ENCODE measurements at regions not wholly inside any gene's neighbourhood (a gene's known extent, or its start where the extent isn't known, plus 50 kb on each side); places are given as distances from the start of the nearest gene placed in this dataset.

GRCh38 chr6:22621701-22622100, 52.3 kb downstream of the HDGFL1 start:
- FAIRE-seq (no peak), DNase-seq (ENCODE audit: low spot score) (no peak)

- FAIRE-seq (no peak), DNase-seq (ENCODE audit: low spot score) (no peak)
Observed at GRCh38 chr6:22622351-22622750, 53.0 kb downstream of the HDGFL1 start.

- FAIRE-seq = no peak
- DNase-seq (ENCODE audit: low spot score) = no peak
Observed at GRCh38 chr6:22622813-22623212, 53.4 kb downstream of the HDGFL1 start.

- no peak for FAIRE-seq
- no peak for DNase-seq (ENCODE audit: low spot score)
Observed at GRCh38 chr6:22627644-22628043, 58.3 kb downstream of the HDGFL1 start.

- DNase-seq (ENCODE audit: low spot score) (no peak), FAIRE-seq (no peak)
Observed at GRCh38 chr6:22631091-22631490, 61.7 kb downstream of the HDGFL1 start.

GRCh38 chr6:22632581-22633145, 63.3 kb downstream of the HDGFL1 start:
- FAIRE-seq (no peak), DNase-seq (ENCODE audit: low spot score) (no peak)

GRCh38 chr6:22636452-22636851, 67.1 kb downstream of the HDGFL1 start:
- no peak for FAIRE-seq
- no peak for DNase-seq (ENCODE audit: low spot score)

- FAIRE-seq = no peak
- DNase-seq (ENCODE audit: low spot score) = no peak
Observed at GRCh38 chr6:22637782-22638181, 68.4 kb downstream of the HDGFL1 start.

GRCh38 chr6:22638320-22638719, 69.0 kb downstream of the HDGFL1 start:
- DNase-seq (ENCODE audit: low spot score) (no peak), FAIRE-seq (no peak)

GRCh38 chr6:22642254-22642653, 72.9 kb downstream of the HDGFL1 start:
- DNase-seq (ENCODE audit: low spot score) (no peak), FAIRE-seq (no peak)

- FAIRE-seq (no peak), DNase-seq (ENCODE audit: low spot score) (no peak)
Observed at GRCh38 chr6:22643780-22644179, 74.4 kb downstream of the HDGFL1 start.

GRCh38 chr6:22647719-22648118, 78.4 kb downstream of the HDGFL1 start:
- no peak for DNase-seq (ENCODE audit: low spot score)
- FAIRE-seq = no peak

- FAIRE-seq = no peak
- no peak for DNase-seq (ENCODE audit: low spot score)
Observed at GRCh38 chr6:22651731-22652130, 82.4 kb downstream of the HDGFL1 start.

GRCh38 chr6:22653980-22654610, 84.7 kb downstream of the HDGFL1 start:
- DNase-seq (ENCODE audit: low spot score) = no peak
- FAIRE-seq = no peak

- FAIRE-seq (peak; percentile 34), DNase-seq (ENCODE audit: low spot score) (no peak)
Observed at GRCh38 chr6:22656706-22657351, 87.5 kb downstream of the HDGFL1 start.

- DNase-seq (ENCODE audit: low spot score) (no peak), FAIRE-seq (no peak)
Observed at GRCh38 chr6:22657352-22657980, 88.1 kb downstream of the HDGFL1 start.

GRCh38 chr6:22658183-22658582, 88.8 kb downstream of the HDGFL1 start:
- FAIRE-seq (no peak), DNase-seq (ENCODE audit: low spot score) (no peak)

GRCh38 chr6:22658934-22659333, 89.6 kb downstream of the HDGFL1 start:
- FAIRE-seq (no peak), DNase-seq (ENCODE audit: low spot score) (no peak)

GRCh38 chr6:22664968-22665367, 95.6 kb downstream of the HDGFL1 start:
- no peak for FAIRE-seq
- no peak for DNase-seq (ENCODE audit: low spot score)

- DNase-seq (ENCODE audit: low spot score) (no peak), FAIRE-seq (no peak)
Observed at GRCh38 chr6:22666021-22666420, 96.7 kb downstream of the HDGFL1 start.

- FAIRE-seq (no peak), DNase-seq (ENCODE audit: low spot score) (no peak)
Observed at GRCh38 chr6:22666586-22666985, 97.2 kb downstream of the HDGFL1 start.

- FAIRE-seq (no peak), DNase-seq (ENCODE audit: low spot score) (no peak)
Observed at GRCh38 chr6:22667855-22668254, 98.5 kb downstream of the HDGFL1 start.

GRCh38 chr6:22668307-22668706, 98.9 kb downstream of the HDGFL1 start:
- FAIRE-seq (no peak), DNase-seq (ENCODE audit: low spot score) (no peak)
